Panc1 (cell line): ENCODE measurements at regions not wholly inside any gene's neighbourhood (a gene's known extent, or its start where the extent isn't known, plus 50 kb on each side); places are given as distances from the start of the nearest gene placed in this dataset.

Experiments used
- ATAC-seq: fragments of 200-7000 bp; cut with Tn5 transposase; 2 replicates; pipeline ENCODE4 v1.9.1; 2020; ENCODE audit warnings: mild to moderate bottlenecking, moderate library complexity
- BruUV-seq: library from RNA; stranded (reverse); fragments of 400-500 nt; replicated peaks from 2 replicates; lab custom pipeline; 2021; lab: Mats Ljungman, UMichigan
- CTCF ChIA-PET: fragments of 300-600 bp; sonication (Branson Sonifier 250); formaldehyde crosslinking; loops from one replicate; lab custom pipeline; 2022; ENCODE audit warnings: antibody characterized with exemption; lab: Charles Lee
- POLR2A ChIA-PET: fragments of 300-600 bp; sonication (Branson Sonifier 250); formaldehyde crosslinking; loops from one replicate; lab custom pipeline; 2022; ENCODE audit warnings: antibody characterized with exemption; lab: Charles Lee
- DNase-seq: peaks from one replicate; pipeline ENCODE4 v3.0.0-alpha.2; 2010; ENCODE audit warnings: low read depth, low spot score
- H3K27ac ChIP-seq: 2 replicates; pipeline ENCODE4 v1.5.1; 2011; ENCODE audit warnings: mild to moderate bottlenecking, low read length, inconsistent platforms
- H3K27me3 ChIP-seq: fragments of 200-500 bp; sonication (Bioruptor generic); 2 replicates; pipeline ENCODE4 v1.6.0; 2014; ENCODE audit warnings: low read length, inconsistent platforms; ENCODE audit not compliant: control insufficient read depth, insufficient read depth
- H3K36me3 ChIP-seq: fragments of 200-500 bp; sonication (Bioruptor generic); 2 replicates; pipeline ENCODE4 v1.5.1; 2014; ENCODE audit warnings: inconsistent platforms, mild to moderate bottlenecking, low read length, moderate library complexity; ENCODE audit not compliant: control insufficient read depth, insufficient read depth
- H3K4me1 ChIP-seq: 2 replicates; pipeline ENCODE4 v1.5.1; 2011; ENCODE audit warnings: inconsistent platforms, mild to moderate bottlenecking, low read length, moderate library complexity; ENCODE audit not compliant: control insufficient read depth, insufficient read depth
- H3K4me3 ChIP-seq, 2 experiments: 2 replicates each; pipeline ENCODE4 v1.5.1; 2011 to 2012; ENCODE audit warnings: low read depth in 2 of 2, low read length in 2 of 2, mild to moderate bottlenecking in 2 of 2, inconsistent platforms in 1 of 2, moderate library complexity in 1 of 2
- H3K9me3 ChIP-seq: fragments of 200-500 bp; sonication (Bioruptor generic); 2 replicates; pipeline ENCODE4 v1.5.1; 2014; ENCODE audit warnings: low read depth, mild to moderate bottlenecking, inconsistent platforms, low read length, moderate library complexity; ENCODE audit not compliant: control insufficient read depth, insufficient read depth
- POLR2AphosphoS5 ChIP-seq: IDR thresholded peaks from 2 replicates; pipeline ENCODE4 v1.6.1; 2012; ENCODE audit warnings: mild to moderate bottlenecking, low read depth, low read length, moderate library complexity
- SIN3A ChIP-seq: IDR thresholded peaks from 2 replicates; pipeline ENCODE4 v1.6.1; 2012; ENCODE audit warnings: low read depth, mild to moderate bottlenecking, low read length, moderate library complexity, borderline replicate concordance; ENCODE audit not compliant: insufficient read depth
- TCF7L2 ChIP-seq: IDR thresholded peaks from 2 replicates; pipeline ENCODE4 v1.6.1; 2011; ENCODE audit warnings: mild to moderate bottlenecking, low read depth, low read length, inconsistent platforms
- in situ Hi-C: cut with HindIII; loops from 2 replicates; pipeline ENCODE4 v1.10.0; 2016; ENCODE audit warnings: low sequenced_read_pairs, low pct_unique_long_range_greater_than_20kb
- intact Hi-C: fragments of 100-400 bp; cut with micrococcal nuclease; formaldehyde crosslinking; loops from one replicate; pipeline ENCODE4 v1.10.0; 2022; ENCODE audit not compliant: unreplicated experiment
- TF ChIP-seq, protein P1 (sequence below), 2 experiments: IDR thresholded peaks; 2 replicates each; pipeline ENCODE4 v1.6.1; 2011 to 2012; ENCODE audit warnings: low read depth in 2 of 2, control low read depth in 1 of 2, low read length in 1 of 2, mild to moderate bottlenecking in 1 of 2, moderate library complexity in 1 of 2; ENCODE audit not compliant: insufficient read depth in 1 of 2
- TF ChIP-seq, protein P2 (sequence below): fragments of 450-650 bp; IDR thresholded peaks from 2 replicates; pipeline ENCODE4 v1.5.1; 2017; ENCODE audit warnings: mild to moderate bottlenecking

DNA sequence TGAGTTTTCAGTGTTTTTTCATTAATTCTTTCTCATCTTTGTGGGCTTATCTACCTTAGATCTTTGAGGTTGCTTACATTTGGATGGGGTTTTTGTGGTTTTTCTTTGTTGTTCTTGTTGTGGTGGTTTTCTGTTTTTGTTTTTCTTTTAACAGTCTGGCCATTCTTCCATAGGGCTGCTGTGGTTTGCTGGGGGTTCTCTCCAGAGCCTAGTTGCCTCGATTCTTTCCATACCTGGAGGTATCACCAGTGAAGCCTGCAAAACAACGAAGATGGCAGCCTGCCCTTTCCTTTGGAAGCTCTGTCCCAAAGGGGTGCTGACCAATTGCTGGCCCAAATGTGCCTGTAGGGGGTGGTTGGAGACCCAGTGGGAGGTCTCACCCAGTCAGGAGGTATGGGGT is 168.6 kb upstream of the CLNK start:
- POLR2A ChIA-PET = no interaction called here
- CTCF ChIA-PET = no interaction called here
- no peaks in the 10 kb centered on the region for H3K4me1 ChIP-seq
- H3K9me3 ChIP-seq = no peaks in the 10 kb centered on the region
- H3K27me3 ChIP-seq = no peaks in the 10 kb centered on the region
- no TSS peak for BruUV-seq
- intact Hi-C loops = no loop called here
- H3K4me3 ChIP-seq = no peak overlapping the region
- TF ChIP-seq, protein P1, sequence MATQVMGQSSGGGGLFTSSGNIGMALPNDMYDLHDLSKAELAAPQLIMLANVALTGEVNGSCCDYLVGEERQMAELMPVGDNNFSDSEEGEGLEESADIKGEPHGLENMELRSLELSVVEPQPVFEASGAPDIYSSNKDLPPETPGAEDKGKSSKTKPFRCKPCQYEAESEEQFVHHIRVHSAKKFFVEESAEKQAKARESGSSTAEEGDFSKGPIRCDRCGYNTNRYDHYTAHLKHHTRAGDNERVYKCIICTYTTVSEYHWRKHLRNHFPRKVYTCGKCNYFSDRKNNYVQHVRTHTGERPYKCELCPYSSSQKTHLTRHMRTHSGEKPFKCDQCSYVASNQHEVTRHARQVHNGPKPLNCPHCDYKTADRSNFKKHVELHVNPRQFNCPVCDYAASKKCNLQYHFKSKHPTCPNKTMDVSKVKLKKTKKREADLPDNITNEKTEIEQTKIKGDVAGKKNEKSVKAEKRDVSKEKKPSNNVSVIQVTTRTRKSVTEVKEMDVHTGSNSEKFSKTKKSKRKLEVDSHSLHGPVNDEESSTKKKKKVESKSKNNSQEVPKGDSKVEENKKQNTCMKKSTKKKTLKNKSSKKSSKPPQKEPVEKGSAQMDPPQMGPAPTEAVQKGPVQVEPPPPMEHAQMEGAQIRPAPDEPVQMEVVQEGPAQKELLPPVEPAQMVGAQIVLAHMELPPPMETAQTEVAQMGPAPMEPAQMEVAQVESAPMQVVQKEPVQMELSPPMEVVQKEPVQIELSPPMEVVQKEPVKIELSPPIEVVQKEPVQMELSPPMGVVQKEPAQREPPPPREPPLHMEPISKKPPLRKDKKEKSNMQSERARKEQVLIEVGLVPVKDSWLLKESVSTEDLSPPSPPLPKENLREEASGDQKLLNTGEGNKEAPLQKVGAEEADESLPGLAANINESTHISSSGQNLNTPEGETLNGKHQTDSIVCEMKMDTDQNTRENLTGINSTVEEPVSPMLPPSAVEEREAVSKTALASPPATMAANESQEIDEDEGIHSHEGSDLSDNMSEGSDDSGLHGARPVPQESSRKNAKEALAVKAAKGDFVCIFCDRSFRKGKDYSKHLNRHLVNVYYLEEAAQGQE (IDR thresholded peaks at IDR 0.05; ENCODE audit: insufficient read depth in 1 of 2, low read depth in 2 of 2, low read length in 1 of 2) = no peak
- no peak for TF ChIP-seq TCF7L2
- TF ChIP-seq, protein P2, sequence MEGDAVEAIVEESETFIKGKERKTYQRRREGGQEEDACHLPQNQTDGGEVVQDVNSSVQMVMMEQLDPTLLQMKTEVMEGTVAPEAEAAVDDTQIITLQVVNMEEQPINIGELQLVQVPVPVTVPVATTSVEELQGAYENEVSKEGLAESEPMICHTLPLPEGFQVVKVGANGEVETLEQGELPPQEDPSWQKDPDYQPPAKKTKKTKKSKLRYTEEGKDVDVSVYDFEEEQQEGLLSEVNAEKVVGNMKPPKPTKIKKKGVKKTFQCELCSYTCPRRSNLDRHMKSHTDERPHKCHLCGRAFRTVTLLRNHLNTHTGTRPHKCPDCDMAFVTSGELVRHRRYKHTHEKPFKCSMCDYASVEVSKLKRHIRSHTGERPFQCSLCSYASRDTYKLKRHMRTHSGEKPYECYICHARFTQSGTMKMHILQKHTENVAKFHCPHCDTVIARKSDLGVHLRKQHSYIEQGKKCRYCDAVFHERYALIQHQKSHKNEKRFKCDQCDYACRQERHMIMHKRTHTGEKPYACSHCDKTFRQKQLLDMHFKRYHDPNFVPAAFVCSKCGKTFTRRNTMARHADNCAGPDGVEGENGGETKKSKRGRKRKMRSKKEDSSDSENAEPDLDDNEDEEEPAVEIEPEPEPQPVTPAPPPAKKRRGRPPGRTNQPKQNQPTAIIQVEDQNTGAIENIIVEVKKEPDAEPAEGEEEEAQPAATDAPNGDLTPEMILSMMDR = no peak
- TF ChIP-seq POLR2AphosphoS5 = no peak
- TF ChIP-seq SIN3A = no peak
- in situ Hi-C loops = no loop called here
- no peaks in the 10 kb centered on the region for H3K36me3 ChIP-seq
- ATAC-seq (no peak), DNase-seq (no peak)
- H3K27ac ChIP-seq = no peak overlapping the region

DNA sequence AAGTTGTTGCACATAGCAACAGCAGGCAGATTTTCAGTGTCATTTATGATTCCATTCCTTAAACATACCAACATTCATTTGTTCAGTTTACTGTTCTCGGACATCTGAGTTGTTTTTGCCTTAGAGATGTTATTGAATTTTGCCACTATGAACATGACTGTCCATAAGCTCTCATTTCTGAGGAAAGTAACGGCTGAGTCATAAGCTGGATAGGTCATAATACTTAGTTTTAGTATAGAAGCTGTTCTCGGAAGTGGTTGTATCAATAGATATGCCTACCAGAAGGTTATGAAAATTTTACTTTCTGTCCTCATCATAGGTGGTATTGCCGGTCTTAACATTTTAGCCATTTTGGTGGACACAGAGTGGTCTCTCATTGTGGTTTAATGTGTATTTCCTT is 157.1 kb upstream of the CLNK start:
- Histone ChIP-seq H3K9me3 (no peaks in the 10 kb centered on the region), H3K27ac (no peak overlapping the region), H3K36me3 (no peaks in the 10 kb centered on the region), H3K4me1 (no peaks in the 10 kb centered on the region), H3K27me3 (no peaks in the 10 kb centered on the region), H3K4me3 (no peak overlapping the region)
- in situ Hi-C loops (no loop called here), intact Hi-C loops (no loop called here)
- CTCF ChIA-PET = no interaction called here
- DNase-seq (no peak), ATAC-seq (no peak)
- BruUV-seq = no TSS peak
- TF ChIP-seq TCF7L2 = no peak
- TF ChIP-seq, protein P2 = no peak
- TF ChIP-seq, protein P1 (IDR thresholded peaks at IDR 0.05; ENCODE audit: insufficient read depth in 1 of 2, low read depth in 2 of 2, low read length in 1 of 2) = no peak
- POLR2A ChIA-PET = no interaction called here
